GF-D8 (cell line): ENCODE measurements at regions not wholly inside any gene's neighbourhood (a gene's known extent, or its start where the extent isn't known, plus 50 kb on each side); places are given as distances from the start of the nearest gene placed in this dataset.
"Not testable (repeated sequence)": the region's sequence is repeated elsewhere in the genome, so short reads cannot be mapped to it uniquely, and the experiment has no call there.

ENCODE experiments used
- DNase-seq: peaks from one replicate; lab custom pipeline; 2025; lab: John Stamatoyannopoulos, UW

- peak; percentile 28 for DNase-seq
Observed at GRCh38 chr15:66865622-66866611, 163.9 kb downstream of the SMAD6 start.

GRCh38 chr15:66866656-66867055 lies 164.6 kb downstream of the SMAD6 start:
- no peak for DNase-seq

- DNase-seq, result no peak
Observed at GRCh38 chr15:66868918-66869317, 166.9 kb downstream of the SMAD6 start.

GRCh38 chr15:66870880-66871388 lies 168.9 kb downstream of the SMAD6 start:
- no peak for DNase-seq

GRCh38 chr15:66872405-66872804 lies 170.4 kb downstream of the SMAD6 start:
- DNase-seq, result no peak

- DNase-seq, result not testable (repeated sequence)
Observed at GRCh38 chr15:66873331-66873730, 171.3 kb downstream of the SMAD6 start.

GRCh38 chr15:66873856-66874255 lies 171.8 kb downstream of the SMAD6 start:
- no peak for DNase-seq

- DNase-seq, result no peak
Observed at GRCh38 chr15:66875588-66876420, 173.8 kb downstream of the SMAD6 start.

GRCh38 chr15:66876421-66876730 lies 174.3 kb downstream of the SMAD6 start:
- no peak for DNase-seq

GRCh38 chr15:66876731-66877476 lies 174.9 kb downstream of the SMAD6 start:
- DNase-seq, result no peak

- no peak for DNase-seq
Observed at GRCh38 chr15:66877477-66878271, 175.6 kb downstream of the SMAD6 start.

- no peak for DNase-seq
Observed at GRCh38 chr15:66878761-66879160, 176.7 kb downstream of the SMAD6 start.

- DNase-seq, result no peak
Observed at GRCh38 chr15:66879531-66880368, 177.7 kb downstream of the SMAD6 start.

- no peak for DNase-seq
Observed at GRCh38 chr15:66880380-66881155, 178.5 kb downstream of the SMAD6 start.

GRCh38 chr15:66881173-66881905 lies 179.3 kb downstream of the SMAD6 start:
- DNase-seq, result no peak

GRCh38 chr15:66882251-66883020 lies 180.4 kb downstream of the SMAD6 start:
- DNase-seq, result no peak

- no peak for DNase-seq
Observed at GRCh38 chr15:66883284-66883911, 181.4 kb downstream of the SMAD6 start.
